A673 (cell line): ENCODE measurements at regions not wholly inside any gene's neighbourhood (a gene's known extent, or its start where the extent isn't known, plus 50 kb on each side); places are given as distances from the start of the nearest gene placed in this dataset.

ENCODE experiments used
- BruUV-seq: library from RNA; stranded (reverse); fragments of 400-500 nt; replicated peaks from 2 replicates; lab custom pipeline; 2021; lab: Mats Ljungman, UMichigan
- CTCF ChIA-PET: fragments of 300-600 bp; sonication (Branson Sonifier 250); formaldehyde crosslinking; loops from one replicate; lab custom pipeline; 2022; ENCODE audit warnings: antibody characterized with exemption; lab: Charles Lee
- POLR2A ChIA-PET: fragments of 300-600 bp; sonication (Branson Sonifier 250); formaldehyde crosslinking; loops from one replicate; lab custom pipeline; 2022; ENCODE audit warnings: antibody characterized with exemption; ENCODE audit not compliant: low non-redundant PET; lab: Charles Lee
- DNase-seq: peaks from one replicate; pipeline ENCODE4 v3.0.0-alpha.2; 2015; ENCODE audit warnings: low spot score
- H3K27ac ChIP-seq: fragments of 200-600 bp; sonication (generic); 2 replicates; pipeline ENCODE4 v1.5.1; 2016; ENCODE audit warnings: mixed run types, low read depth, mild to moderate bottlenecking, mixed read lengths, antibody characterized with exemption, low read length; ENCODE audit not compliant: poor library complexity, severe bottlenecking
- H3K27me3 ChIP-seq: fragments of 200-600 bp; sonication (generic); replicated peaks from 2 replicates; pipeline ENCODE4 v1.6.1; 2017; ENCODE audit warnings: mixed run types, low read depth, mild to moderate bottlenecking, mixed read lengths, antibody characterized with exemption, low read length; ENCODE audit not compliant: insufficient read depth, poor library complexity
- H3K36me3 ChIP-seq: fragments of 200-600 bp; sonication (generic); 2 replicates; pipeline ENCODE4 v1.6.1; 2016; ENCODE audit warnings: mixed run types, mild to moderate bottlenecking, mixed read lengths, antibody characterized with exemption, low read length; ENCODE audit not compliant: insufficient read depth, poor library complexity, severe bottlenecking
- H3K4me1 ChIP-seq: fragments of 200-600 bp; sonication (generic); 2 replicates; pipeline ENCODE4 v1.6.1; 2017; ENCODE audit warnings: mixed run types, mild to moderate bottlenecking, mixed read lengths, antibody characterized with exemption, low read length; ENCODE audit not compliant: insufficient read depth, poor library complexity, severe bottlenecking
- H3K4me3 ChIP-seq: fragments of 200-600 bp; sonication (generic); 2 replicates; pipeline ENCODE4 v1.5.1; 2016; ENCODE audit warnings: low read depth, mixed run types, mild to moderate bottlenecking, mixed read lengths, low read length; ENCODE audit not compliant: poor library complexity, severe bottlenecking
- H3K9me3 ChIP-seq: fragments of 200-600 bp; sonication (generic); 2 replicates; pipeline ENCODE4 v1.6.1; 2016; ENCODE audit warnings: mixed run types, low read depth, mild to moderate bottlenecking, mixed read lengths, antibody characterized with exemption, low read length; ENCODE audit not compliant: poor library complexity, severe bottlenecking
- CTCF ChIP-seq: fragments of 300-800, 200-600 bp; sonication (generic); conservative IDR thresholded peaks from 2 replicates; pipeline ENCODE4 v1.5.1; 2017; ENCODE audit warnings: low read depth, mild to moderate bottlenecking, antibody characterized with exemption, low read length, moderate library complexity, mixed read lengths
- EZH2 ChIP-seq: fragments of 200-600 bp; sonication (generic); IDR thresholded peaks from 2 replicates; pipeline ENCODE4 v1.6.1; 2017; ENCODE audit warnings: borderline replicate concordance, low read depth, mild to moderate bottlenecking, mixed read lengths, antibody characterized with exemption, low read length; ENCODE audit not compliant: poor library complexity, severe bottlenecking
- intact Hi-C: fragments of 100-400 bp; cut with micrococcal nuclease; formaldehyde crosslinking; loops from one replicate; pipeline ENCODE4 v1.10.0; 2022; ENCODE audit not compliant: unreplicated experiment

GRCh38 chr13:106098778-106099177 lies 436.7 kb downstream of the EFNB2 start:
- Histone ChIP-seq H3K9me3 (no peaks in the 10 kb centered on the region), H3K27ac (no peak overlapping the region), H3K4me1 (no peaks in the 10 kb centered on the region), H3K27me3 (no peaks in the 10 kb centered on the region), H3K36me3 (no peaks in the 10 kb centered on the region), H3K4me3 (no peak overlapping the region)
- peak; percentile 5 for DNase-seq
- TF ChIP-seq EZH2 (no peak), CTCF (no peak)
- BruUV-seq: no TSS peak
- ChIA-PET POLR2A (no interaction called here), CTCF (no interaction called here)
- intact Hi-C loops: no loop called here

GRCh38 chr13:106096661-106097092 lies 438.8 kb downstream of the EFNB2 start:
- no peaks in the 10 kb centered on the region for H3K27me3 ChIP-seq
- H3K9me3 ChIP-seq: no peaks in the 10 kb centered on the region
- ChIA-PET CTCF (no interaction called here), POLR2A (no interaction called here)
- no peak for TF ChIP-seq CTCF
- TF ChIP-seq EZH2: no peak
- intact Hi-C loops: no loop called here
- H3K4me1 ChIP-seq: no peaks in the 10 kb centered on the region
- DNase-seq: no peak
- BruUV-seq: no TSS peak
- H3K36me3 ChIP-seq: no peaks in the 10 kb centered on the region
- H3K4me3 ChIP-seq: no peak overlapping the region
- no peak overlapping the region for H3K27ac ChIP-seq

DNA sequence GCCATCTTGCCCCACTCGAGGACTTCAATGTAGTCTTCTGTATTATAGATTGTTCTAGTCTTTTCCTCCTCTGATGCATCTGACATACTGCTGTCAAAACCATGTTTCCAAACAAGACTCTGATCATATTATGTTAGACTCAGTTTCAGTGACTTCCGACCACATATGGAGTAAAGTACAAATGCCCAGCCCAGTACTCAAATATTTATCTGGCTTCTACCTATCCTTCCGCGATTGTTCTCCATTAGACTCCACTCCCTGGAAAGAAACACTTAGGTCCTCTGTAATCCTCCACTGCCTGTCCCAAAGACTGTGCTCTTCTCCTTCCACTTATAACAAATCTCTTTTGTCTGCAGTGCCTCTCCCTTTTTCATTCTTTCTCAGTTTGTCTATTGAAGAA lies 439.5 kb downstream of the EFNB2 start:
- Histone ChIP-seq H3K9me3 (no peaks in the 10 kb centered on the region), H3K4me3 (no peak overlapping the region), H3K27ac (no peak overlapping the region), H3K36me3 (no peaks in the 10 kb centered on the region), H3K4me1 (no peaks in the 10 kb centered on the region), H3K27me3 (no peaks in the 10 kb centered on the region)
- intact Hi-C loops: no loop called here
- ChIA-PET CTCF (no interaction called here), POLR2A (no interaction called here)
- TF ChIP-seq EZH2 (no peak), CTCF (no peak)
- no peak for DNase-seq
- no TSS peak for BruUV-seq
